CD14-positive monocyte (primary cell): ENCODE measurements at regions not wholly inside any gene's neighbourhood (a gene's known extent, or its start where the extent isn't known, plus 50 kb on each side); places are given as distances from the start of the nearest gene placed in this dataset.

ENCODE experiments used
- DNase-seq, 3 donors: peaks; one replicate each; pipeline ENCODE4 v3.0.0-alpha.2; 2011 to 2022
- H2AFZ ChIP-seq: 2 replicates; pipeline ENCODE4 v1.6.0; 2012; ENCODE audit warnings: mild to moderate bottlenecking, low read depth, low read length, inconsistent platforms; ENCODE audit not compliant: insufficient read depth, poor library complexity, severe bottlenecking
- H3K27ac ChIP-seq, 2 donors: 1 replicate in 1 of 2; 2 replicates in 1 of 2; pipeline ENCODE4 v1.5.1; 2012 to 2013; ENCODE audit warnings: low read length in 2 of 2, control low read depth in 1 of 2, inconsistent platforms in 1 of 2, low read depth in 1 of 2, mild to moderate bottlenecking in 1 of 2
- H3K27me3 ChIP-seq, 2 donors: one replicate each; pipeline versions ENCODE4 v1.6.0 to v1.6.1; 2011 to 2013; ENCODE audit warnings: low read length in 2 of 2; ENCODE audit not compliant: control insufficient read depth in 2 of 2, insufficient read depth in 2 of 2
- H3K36me3 ChIP-seq, 2 donors: replicated peaks in 1 of 2; 1 replicate in 1 of 2; 2 replicates in 1 of 2; pipeline versions ENCODE4 v1.5.1 to v1.6.1; 2012 to 2013; ENCODE audit warnings: low read length in 2 of 2, control low read depth in 1 of 2, inconsistent platforms in 1 of 2, mild to moderate bottlenecking in 1 of 2; ENCODE audit not compliant: insufficient read depth in 2 of 2, control insufficient read depth in 1 of 2
- H3K4me1 ChIP-seq, 2 donors: 1 replicate in 1 of 2; 2 replicates in 1 of 2; pipeline versions ENCODE4 v1.5.1 to v1.6.1; 2012 to 2013; ENCODE audit warnings: low read length in 2 of 2, control low read depth in 1 of 2, inconsistent platforms in 1 of 2, mild to moderate bottlenecking in 1 of 2, moderate library complexity in 1 of 2; ENCODE audit not compliant: insufficient read depth in 2 of 2, control insufficient read depth in 1 of 2
- H3K4me2 ChIP-seq: replicated peaks from 2 replicates; pipeline ENCODE3; 2012; ENCODE audit warnings: low read length, moderate library complexity, mild to moderate bottlenecking; ENCODE audit not compliant: poor library complexity, severe bottlenecking; ENCODE audit errors: extremely low read depth
- H3K4me3 ChIP-seq, 3 experiments: fragments of 200-600 bp in 1 of 3; sonication (generic) in 1 of 3; replicated peaks in 1 of 3; 1 replicate in 2 of 3; 2 replicates in 1 of 3; pipeline ENCODE4 v1.5.1; 2011 to 2013; ENCODE audit warnings: low read length in 3 of 3, mild to moderate bottlenecking in 3 of 3, control low read depth in 2 of 3, low read depth in 2 of 3, inconsistent platforms in 1 of 3, moderate library complexity in 1 of 3
- H3K79me2 ChIP-seq: 2 replicates; pipeline ENCODE4 v1.6.0; 2012; ENCODE audit warnings: mild to moderate bottlenecking, control low read depth, inconsistent platforms, low read length, moderate library complexity; ENCODE audit not compliant: insufficient read depth
- H3K9ac ChIP-seq: 2 replicates; pipeline ENCODE4 v1.6.0; 2017; ENCODE audit warnings: low read length, mild to moderate bottlenecking; ENCODE audit not compliant: insufficient read depth, poor library complexity, severe bottlenecking
- H3K9me3 ChIP-seq, 2 donors: replicated peaks in 1 of 2; 1 replicate in 1 of 2; 2 replicates in 1 of 2; pipeline versions ENCODE4 v1.5.1 to v1.6.1; 2012 to 2013; ENCODE audit warnings: low read length in 2 of 2, control low read depth in 1 of 2; ENCODE audit not compliant: control insufficient read depth in 1 of 2, insufficient read depth in 1 of 2
- H4K20me1 ChIP-seq: 2 replicates; pipeline ENCODE4 v1.6.0; 2012; ENCODE audit warnings: mild to moderate bottlenecking, low read length, control low read depth, moderate library complexity; ENCODE audit not compliant: insufficient read depth
- H3K27ac Mint-ChIP-seq, 7 donors: one replicate each; pipeline ENCODE4 v1.8.0; 2020; ENCODE audit warnings: mild to moderate bottlenecking in 7 of 7, mixed read lengths in 7 of 7, moderate library complexity in 6 of 7, inconsistent platforms in 2 of 7
- H3K27me3 Mint-ChIP-seq, 3 donors: one replicate each; pipeline ENCODE4 v1.8.0; 2021 to 2022; ENCODE audit warnings: low read depth in 3 of 3, mild to moderate bottlenecking in 3 of 3, mixed read lengths in 3 of 3, moderate library complexity in 3 of 3, inconsistent platforms in 1 of 3
- H3K36me3 Mint-ChIP-seq, 2 donors: one replicate each; pipeline ENCODE4 v1.8.0; 2020; ENCODE audit warnings: mixed read lengths in 2 of 2, inconsistent platforms in 1 of 2, mild to moderate bottlenecking in 1 of 2
- H3K4me1 Mint-ChIP-seq: one replicate; pipeline ENCODE4 v1.8.0; 2020; ENCODE audit warnings: mild to moderate bottlenecking, mixed read lengths
- H3K4me3 Mint-ChIP-seq, 2 donors: one replicate each; pipeline ENCODE4 v1.8.0; 2020; ENCODE audit warnings: mild to moderate bottlenecking in 2 of 2, mixed read lengths in 2 of 2, moderate library complexity in 1 of 2
- H3K9me3 Mint-ChIP-seq, 7 donors: one replicate each; pipeline ENCODE4 v1.8.0; 2020 to 2022; ENCODE audit warnings: mixed read lengths in 7 of 7, mild to moderate bottlenecking in 6 of 7, moderate library complexity in 6 of 7, inconsistent platforms in 2 of 7
- WGBS: methylation state at CpG from one replicate; pipeline ENCODE4 v1.1.5; 2013; ENCODE audit warnings: missing lambda C conversion rate; ENCODE audit not compliant: insufficient coverage; 5-methylcytosine and 5-hydroxymethylcytosine counted together
- intact Hi-C, 2 donors: fragments of 100-400 bp; cut with micrococcal nuclease; formaldehyde crosslinking; loops; one replicate each; pipeline versions ENCODE4 v1.15.0 to v1.15.1; 2023
- TF ChIP-seq, protein P1 (sequence below): fragments of 200-600 bp; IDR thresholded peaks from one replicate; pipeline ENCODE4 v1.8.0; 2022; ENCODE audit warnings: antibody characterized with exemption, mild to moderate bottlenecking

DNA sequence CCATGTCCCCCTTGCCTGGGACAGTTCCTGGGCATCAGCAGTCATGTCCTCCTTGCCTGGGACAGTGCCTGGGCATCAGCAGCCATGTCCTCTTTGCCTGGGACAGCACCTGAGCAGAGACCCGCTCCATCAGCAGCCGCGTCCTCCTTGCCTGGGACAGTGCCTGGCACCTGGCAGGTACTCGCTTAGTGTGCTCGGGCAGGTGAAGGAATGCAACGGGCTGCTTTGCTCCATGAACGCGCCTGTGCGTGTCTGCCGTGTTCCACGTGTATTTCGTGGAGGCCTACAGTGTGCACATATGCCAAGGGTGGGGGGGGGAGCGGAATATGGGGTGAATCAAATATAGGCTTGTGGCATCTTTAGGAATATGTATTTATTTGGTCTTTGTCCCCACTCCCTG lies 1490.7 kb downstream of the TBC1D22A start:
- H3K9ac ChIP-seq = no peak overlapping the region
- H3K36me3 ChIP-seq = no peaks in the 10 kb centered on the region
- H3K27ac ChIP-seq = no peak overlapping the region
- H3K36me3 Mint-ChIP-seq = no peaks in the 10 kb centered on the region
- H3K4me3 ChIP-seq = no peak overlapping the region
- TF ChIP-seq, protein P1, sequence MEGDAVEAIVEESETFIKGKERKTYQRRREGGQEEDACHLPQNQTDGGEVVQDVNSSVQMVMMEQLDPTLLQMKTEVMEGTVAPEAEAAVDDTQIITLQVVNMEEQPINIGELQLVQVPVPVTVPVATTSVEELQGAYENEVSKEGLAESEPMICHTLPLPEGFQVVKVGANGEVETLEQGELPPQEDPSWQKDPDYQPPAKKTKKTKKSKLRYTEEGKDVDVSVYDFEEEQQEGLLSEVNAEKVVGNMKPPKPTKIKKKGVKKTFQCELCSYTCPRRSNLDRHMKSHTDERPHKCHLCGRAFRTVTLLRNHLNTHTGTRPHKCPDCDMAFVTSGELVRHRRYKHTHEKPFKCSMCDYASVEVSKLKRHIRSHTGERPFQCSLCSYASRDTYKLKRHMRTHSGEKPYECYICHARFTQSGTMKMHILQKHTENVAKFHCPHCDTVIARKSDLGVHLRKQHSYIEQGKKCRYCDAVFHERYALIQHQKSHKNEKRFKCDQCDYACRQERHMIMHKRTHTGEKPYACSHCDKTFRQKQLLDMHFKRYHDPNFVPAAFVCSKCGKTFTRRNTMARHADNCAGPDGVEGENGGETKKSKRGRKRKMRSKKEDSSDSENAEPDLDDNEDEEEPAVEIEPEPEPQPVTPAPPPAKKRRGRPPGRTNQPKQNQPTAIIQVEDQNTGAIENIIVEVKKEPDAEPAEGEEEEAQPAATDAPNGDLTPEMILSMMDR = no peak
- no peak overlapping the region for H2AFZ ChIP-seq
- no peaks in the 10 kb centered on the region for H4K20me1 ChIP-seq
- intact Hi-C loops = no loop called here
- peaks cover 3 to 18% (median 12%) of the 10 kb centered on the region in 3 donors for H3K27me3 Mint-ChIP-seq
- no peaks in the 10 kb centered on the region for H3K9me3 ChIP-seq
- H3K4me2 ChIP-seq = no peak overlapping the region
- no peaks in the 10 kb centered on the region for H3K4me1 ChIP-seq
- peaks cover 2% of the 10 kb centered on the region for H3K4me1 Mint-ChIP-seq
- H3K9me3 Mint-ChIP-seq = no peaks in the 10 kb centered on the region
- no peak overlapping the region for H3K4me3 Mint-ChIP-seq
- no peak overlapping the region for H3K27ac Mint-ChIP-seq
- H3K79me2 ChIP-seq = no peaks in the 10 kb centered on the region
- DNase-seq = no peak
- no peaks in the 10 kb centered on the region for H3K27me3 ChIP-seq
- WGBS = 93% methylated on average over 11 of the region's 13 CpGs

DNA sequence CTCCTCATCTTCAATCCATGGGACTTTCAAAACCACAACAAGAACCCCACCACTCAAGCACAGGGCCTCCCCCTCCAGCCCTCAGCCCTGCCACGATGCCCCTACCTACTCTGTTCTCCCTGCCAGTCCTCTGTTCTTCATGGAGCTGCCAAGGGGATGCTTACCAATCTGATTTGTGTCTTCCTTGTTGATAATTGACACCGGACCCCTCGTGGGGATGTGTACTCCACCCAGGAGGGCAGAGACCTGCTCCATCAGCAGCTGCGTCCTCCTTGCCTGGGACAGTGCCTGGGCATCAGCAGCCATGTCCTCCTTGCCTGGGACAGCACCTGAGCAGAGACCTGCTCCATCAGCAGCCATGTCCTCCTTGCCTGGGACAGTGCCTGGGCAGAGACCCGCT lies 1489.2 kb downstream of the TBC1D22A start:
- H3K4me2 ChIP-seq = no peak overlapping the region
- H3K4me3 Mint-ChIP-seq = no peak overlapping the region
- TF ChIP-seq, protein P1 = no peak
- H3K4me3 ChIP-seq = no peak overlapping the region
- no peak for DNase-seq
- no peaks in the 10 kb centered on the region for H3K4me1 Mint-ChIP-seq
- H3K9ac ChIP-seq = no peak overlapping the region
- WGBS = 75% methylated on average over 4 of the region's 5 CpGs
- H3K27me3 ChIP-seq = no peaks in the 10 kb centered on the region
- no peaks in the 10 kb centered on the region for H3K4me1 ChIP-seq
- no peaks in the 10 kb centered on the region for H4K20me1 ChIP-seq
- H3K9me3 Mint-ChIP-seq = no peaks in the 10 kb centered on the region
- no peaks in the 10 kb centered on the region for H3K79me2 ChIP-seq
- peak overlapping the region in 1 of 7 donors; percentile 9 for H3K27ac Mint-ChIP-seq
- H2AFZ ChIP-seq = no peak overlapping the region
- H3K9me3 ChIP-seq = no peaks in the 10 kb centered on the region
- intact Hi-C loops = no loop called here
- no peak overlapping the region for H3K27ac ChIP-seq
- H3K36me3 Mint-ChIP-seq = no peaks in the 10 kb centered on the region
- H3K27me3 Mint-ChIP-seq = peaks cover 5 to 20% (median 13%) of the 10 kb centered on the region in 3 donors
- no peaks in the 10 kb centered on the region for H3K36me3 ChIP-seq
